IMR-90 (cell line): ENCODE measurements at regions not wholly inside any gene's neighbourhood (a gene's known extent, or its start where the extent isn't known, plus 50 kb on each side); places are given as distances from the start of the nearest gene placed in this dataset.

Experiments
- ATAC-seq: fragments of 200-7000 bp; cut with Tn5 transposase; 2 replicates; pipeline ENCODE4 v1.9.1; 2020; ENCODE audit warnings: low read depth, mild to moderate bottlenecking, moderate library complexity
- BruUV-seq: library from RNA; stranded (reverse); fragments of 400-500 nt; replicated peaks from 2 replicates; lab custom pipeline; 2021; lab: Mats Ljungman, UMichigan
- CTCF ChIA-PET: fragments of 300-600 bp; formaldehyde crosslinking; extraction: SDS; loops from one replicate; lab custom pipeline; 2021; ENCODE audit warnings: antibody characterized with exemption; lab: Yijun Ruan, JAX
- POLR2A ChIA-PET: fragments of 300-600 bp; sonication (Branson Sonifier 250); formaldehyde crosslinking; loops from one replicate; lab custom pipeline; 2022; ENCODE audit warnings: antibody characterized with exemption; ENCODE audit not compliant: unreplicated experiment; lab: Charles Lee
- DNase-seq: peaks from one replicate; pipeline ENCODE4 v3.0.0; 2013
- H2AFZ ChIP-seq: replicated peaks from 2 replicates; pipeline ENCODE3; 2013; ENCODE audit warnings: low read length, mild to moderate bottlenecking; ENCODE audit not compliant: poor library complexity
- H2AK5ac ChIP-seq: 2 replicates; pipeline ENCODE4 v1.6.1; 2013; ENCODE audit warnings: low read depth, low read length, inconsistent platforms
- H2AK9ac ChIP-seq: replicated peaks from 2 replicates; pipeline ENCODE3; 2013; ENCODE audit warnings: mild to moderate bottlenecking, low read depth, low read length, moderate library complexity; ENCODE audit not compliant: poor library complexity
- H2BK120ac ChIP-seq: 2 replicates; pipeline ENCODE4 v1.6.1; 2013; ENCODE audit warnings: low read depth, low read length, inconsistent platforms
- H2BK15ac ChIP-seq: 3 replicates; pipeline ENCODE4 v1.6.1; 2013; ENCODE audit warnings: low read depth, low read length, inconsistent platforms
- H2BK20ac ChIP-seq: 2 replicates; pipeline ENCODE4 v1.6.1; 2013; ENCODE audit warnings: low read depth, mild to moderate bottlenecking, inconsistent platforms, low read length, moderate library complexity
- H2BK5ac ChIP-seq: 2 replicates; pipeline ENCODE4 v1.6.1; 2013; ENCODE audit warnings: mild to moderate bottlenecking, low read depth, low read length, inconsistent platforms; ENCODE audit not compliant: poor library complexity, severe bottlenecking
- H3K14ac ChIP-seq: replicated peaks from 2 replicates; pipeline ENCODE4 v1.6.1; 2013; ENCODE audit warnings: low read depth, low read length, inconsistent platforms
- H3K18ac ChIP-seq: 2 replicates; pipeline ENCODE4 v1.6.1; 2013; ENCODE audit warnings: low read depth, low read length, control low read depth
- H3K23ac ChIP-seq: 2 replicates; pipeline ENCODE4 v1.6.1; 2013; ENCODE audit warnings: low read depth, low read length, inconsistent platforms
- H3K27ac ChIP-seq: 2 replicates; pipeline ENCODE4 v1.5.1; 2013; ENCODE audit warnings: mild to moderate bottlenecking, control low read depth, low read length; ENCODE audit not compliant: insufficient read depth
- H3K27me3 ChIP-seq: 2 replicates; pipeline ENCODE4 v1.6.1; 2013; ENCODE audit warnings: low read length; ENCODE audit not compliant: control insufficient read depth, insufficient read depth
- H3K36me3 ChIP-seq: 2 replicates; pipeline ENCODE4 v1.6.1; 2013; ENCODE audit warnings: low read length, mixed read lengths; ENCODE audit not compliant: control insufficient read depth, insufficient read depth
- H3K4ac ChIP-seq: 2 replicates; pipeline ENCODE4 v1.6.1; 2013; ENCODE audit warnings: low read depth, low read length, inconsistent platforms
- H3K4me1 ChIP-seq: 2 replicates; pipeline ENCODE4 v1.6.1; 2013; ENCODE audit warnings: low read length, mixed read lengths; ENCODE audit not compliant: control insufficient read depth, insufficient read depth
- H3K4me2 ChIP-seq: 2 replicates; pipeline ENCODE4 v1.6.1; 2013; ENCODE audit warnings: low read depth, mild to moderate bottlenecking, control low read depth, low read length, moderate library complexity
- H3K4me3 ChIP-seq: 2 replicates; pipeline ENCODE4 v1.5.1; 2013; ENCODE audit warnings: low read depth, mild to moderate bottlenecking, control low read depth, low read length, moderate library complexity; ENCODE audit not compliant: insufficient read depth
- H3K56ac ChIP-seq: 2 replicates; pipeline ENCODE4 v1.6.1; 2013; ENCODE audit warnings: low read length, inconsistent platforms; ENCODE audit not compliant: insufficient read depth; ENCODE audit errors: extremely low read depth
- H3K79me1 ChIP-seq, 2 experiments: 2 replicates each; pipeline ENCODE4 v1.6.1; 2013; ENCODE audit warnings: low read length in 2 of 2, inconsistent platforms in 1 of 2, low read depth in 1 of 2
- H3K9ac ChIP-seq: 2 replicates; pipeline ENCODE4 v1.6.1; 2013; ENCODE audit warnings: low read depth, low read length, control low read depth
- H3K9me1 ChIP-seq: 2 replicates; pipeline ENCODE4 v1.6.1; 2013; ENCODE audit warnings: low read length, inconsistent platforms; ENCODE audit not compliant: insufficient read depth
- H3K9me3 ChIP-seq: 2 replicates; pipeline ENCODE4 v1.6.1; 2013; ENCODE audit warnings: low read length; ENCODE audit not compliant: control insufficient read depth, insufficient read depth
- H4K20me1 ChIP-seq: 2 replicates; pipeline ENCODE4 v1.6.1; 2013; ENCODE audit warnings: low read length, inconsistent platforms; ENCODE audit not compliant: insufficient read depth
- H4K5ac ChIP-seq: 2 replicates; pipeline ENCODE4 v1.6.1; 2013; ENCODE audit warnings: mild to moderate bottlenecking, low read depth, low read length, control low read depth
- H4K8ac ChIP-seq, 2 experiments: 2 replicates each; pipeline ENCODE4 v1.6.1; 2013; ENCODE audit warnings: low read depth in 2 of 2, low read length in 2 of 2, control low read depth in 1 of 2, inconsistent platforms in 1 of 2
- H4K91ac ChIP-seq: 2 replicates; pipeline ENCODE4 v1.6.1; 2013; ENCODE audit warnings: low read depth, low read length, inconsistent platforms; ENCODE audit not compliant: insufficient read depth
- BHLHE40 ChIP-seq: fragments of 150-350 bp; IDR thresholded peaks from 2 replicates; pipeline ENCODE4 v1.6.1; 2016; ENCODE audit warnings: mild to moderate bottlenecking, low read depth, low read length
- CEBPB ChIP-seq: IDR thresholded peaks from 2 replicates; pipeline ENCODE4 v1.6.1; 2012; ENCODE audit warnings: low read depth, low read length, improper control_type of control experiment
- MAFK ChIP-seq: IDR thresholded peaks from 2 replicates; pipeline ENCODE4 v1.6.1; 2012; ENCODE audit warnings: low read depth, low read length, improper control_type of control experiment
- MXI1 ChIP-seq: IDR thresholded peaks from 2 replicates; pipeline ENCODE4 v1.6.1; 2012; ENCODE audit warnings: low read depth, mild to moderate bottlenecking, low read length, moderate library complexity, borderline replicate concordance
- RFX5 ChIP-seq: IDR thresholded peaks from 2 replicates; pipeline ENCODE4 v1.8.0; 2012; ENCODE audit warnings: low read depth, mild to moderate bottlenecking, low read length, moderate library complexity
- WGBS, 2 experiments: methylation state at CpG; one replicate each; pipeline versions ENCODE4 v1.1.5 to v1.1.7; 2013; ENCODE audit warnings: missing lambda C conversion rate in 2 of 2; ENCODE audit not compliant: insufficient read length in 1 of 2; ENCODE audit errors: extremely low coverage in 2 of 2; 5-methylcytosine and 5-hydroxymethylcytosine counted together
- dilution Hi-C: fragments of 300-500 bp; cut with HindIII; formaldehyde crosslinking; loops from one replicate; pipeline ENCODE4 v1.14.3; 2018; ENCODE audit warnings: low sequenced_read_pairs; ENCODE audit not compliant: unreplicated experiment
- in situ Hi-C: fragments of 300-500 bp; cut with MboI; formaldehyde crosslinking; loops from 3 replicates; pipeline ENCODE4 v1.14.3; 2019; ENCODE audit warnings: low sequenced_read_pairs, inconsistent platforms, mixed read lengths
- intact Hi-C: fragments of 100-400 bp; cut with micrococcal nuclease; formaldehyde crosslinking; loops from 2 replicates; pipeline ENCODE4 v1.10.0; 2022
- TF ChIP-seq, protein P1 (sequence below): fragments of 150-350 bp; IDR thresholded peaks from 2 replicates; pipeline ENCODE4 v1.6.1; 2017; ENCODE audit warnings: mild to moderate bottlenecking, antibody characterized with exemption, low read length, low read depth
- TF ChIP-seq, protein P2 (sequence below): conservative IDR thresholded peaks from 2 replicates; pipeline ENCODE4 v1.5.1; 2012; ENCODE audit warnings: mild to moderate bottlenecking, low read depth, low read length, improper control_type of control experiment

- Histone ChIP-seq H3K23ac (no peak overlapping the region), H2AFZ (peak overlapping the region; percentile 77), H3K18ac (no peak overlapping the region), H3K14ac (no peak overlapping the region), H4K20me1 (no peaks in the 10 kb centered on the region), H3K9ac (no peak overlapping the region), H4K91ac (no peak overlapping the region), H3K56ac (no peak overlapping the region), H3K4ac (no peak overlapping the region), H4K5ac (no peak overlapping the region), H3K79me1 (no peaks in the 10 kb centered on the region), H3K4me3 (no peak overlapping the region), H3K9me3 (no peaks in the 10 kb centered on the region), H2AK9ac (no peak overlapping the region), H3K9me1 (no peaks in the 10 kb centered on the region), H3K27me3 (no peaks in the 10 kb centered on the region), H3K4me2 (no peak overlapping the region; the same call in 1 of the 2 replicates), H3K36me3 (no peaks in the 10 kb centered on the region), H2AK5ac (no peak overlapping the region), H2BK20ac (no peak overlapping the region), H2BK5ac (no peak overlapping the region), H2BK15ac (no peak overlapping the region), H2BK120ac (no peak overlapping the region), H3K27ac (no peak overlapping the region), H4K8ac (no peak overlapping the region), H3K4me1 (no peaks in the 10 kb centered on the region)
- 29% methylated on average over 1 of the region's 7 CpGs; no CpG with 5 or more reads in 1 of the 2 experiments for WGBS, 2 experiments
- ChIA-PET POLR2A (no interaction called here), CTCF (no interaction called here)
- intact Hi-C loops (no loop called here), in situ Hi-C loops (no loop called here), dilution Hi-C loops (no loop called here)
- BruUV-seq = no TSS peak
- DNase-seq (peak; percentile 26), ATAC-seq (0 out of 2 replicates have a peak, but pooled peaks have one; percentile 21)
- TF ChIP-seq MAFK = no peak
- TF ChIP-seq, protein P1, sequence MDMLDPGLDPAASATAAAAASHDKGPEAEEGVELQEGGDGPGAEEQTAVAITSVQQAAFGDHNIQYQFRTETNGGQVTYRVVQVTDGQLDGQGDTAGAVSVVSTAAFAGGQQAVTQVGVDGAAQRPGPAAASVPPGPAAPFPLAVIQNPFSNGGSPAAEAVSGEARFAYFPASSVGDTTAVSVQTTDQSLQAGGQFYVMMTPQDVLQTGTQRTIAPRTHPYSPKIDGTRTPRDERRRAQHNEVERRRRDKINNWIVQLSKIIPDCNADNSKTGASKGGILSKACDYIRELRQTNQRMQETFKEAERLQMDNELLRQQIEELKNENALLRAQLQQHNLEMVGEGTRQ = no peak
- TF ChIP-seq RFX5 = no peak
- TF ChIP-seq, protein P2, sequence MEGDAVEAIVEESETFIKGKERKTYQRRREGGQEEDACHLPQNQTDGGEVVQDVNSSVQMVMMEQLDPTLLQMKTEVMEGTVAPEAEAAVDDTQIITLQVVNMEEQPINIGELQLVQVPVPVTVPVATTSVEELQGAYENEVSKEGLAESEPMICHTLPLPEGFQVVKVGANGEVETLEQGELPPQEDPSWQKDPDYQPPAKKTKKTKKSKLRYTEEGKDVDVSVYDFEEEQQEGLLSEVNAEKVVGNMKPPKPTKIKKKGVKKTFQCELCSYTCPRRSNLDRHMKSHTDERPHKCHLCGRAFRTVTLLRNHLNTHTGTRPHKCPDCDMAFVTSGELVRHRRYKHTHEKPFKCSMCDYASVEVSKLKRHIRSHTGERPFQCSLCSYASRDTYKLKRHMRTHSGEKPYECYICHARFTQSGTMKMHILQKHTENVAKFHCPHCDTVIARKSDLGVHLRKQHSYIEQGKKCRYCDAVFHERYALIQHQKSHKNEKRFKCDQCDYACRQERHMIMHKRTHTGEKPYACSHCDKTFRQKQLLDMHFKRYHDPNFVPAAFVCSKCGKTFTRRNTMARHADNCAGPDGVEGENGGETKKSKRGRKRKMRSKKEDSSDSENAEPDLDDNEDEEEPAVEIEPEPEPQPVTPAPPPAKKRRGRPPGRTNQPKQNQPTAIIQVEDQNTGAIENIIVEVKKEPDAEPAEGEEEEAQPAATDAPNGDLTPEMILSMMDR = no peak
- no peak for TF ChIP-seq MXI1
- no peak for TF ChIP-seq BHLHE40
- TF ChIP-seq CEBPB = no peak
Observed at GRCh38 chr2:221166292-221166691, 405.8 kb downstream of the EPHA4 start.
